CD14-positive monocyte (primary cell): ENCODE measurements at regions not wholly inside any gene's neighbourhood (a gene's known extent, or its start where the extent isn't known, plus 50 kb on each side); places are given as distances from the start of the nearest gene placed in this dataset.

Experiments
- DNase-seq, 3 donors: peaks; one replicate each; pipeline ENCODE4 v3.0.0-alpha.2; 2011 to 2022
- H2AFZ ChIP-seq: 2 replicates; pipeline ENCODE4 v1.6.0; 2012; ENCODE audit warnings: mild to moderate bottlenecking, low read depth, low read length, inconsistent platforms; ENCODE audit not compliant: insufficient read depth, poor library complexity, severe bottlenecking
- H3K27ac ChIP-seq, 2 donors: 1 replicate in 1 of 2; 2 replicates in 1 of 2; pipeline ENCODE4 v1.5.1; 2012 to 2013; ENCODE audit warnings: low read length in 2 of 2, control low read depth in 1 of 2, inconsistent platforms in 1 of 2, low read depth in 1 of 2, mild to moderate bottlenecking in 1 of 2
- H3K27me3 ChIP-seq, 2 donors: one replicate each; pipeline versions ENCODE4 v1.6.0 to v1.6.1; 2011 to 2013; ENCODE audit warnings: low read length in 2 of 2; ENCODE audit not compliant: control insufficient read depth in 2 of 2, insufficient read depth in 2 of 2
- H3K36me3 ChIP-seq, 2 donors: replicated peaks in 1 of 2; 1 replicate in 1 of 2; 2 replicates in 1 of 2; pipeline versions ENCODE4 v1.5.1 to v1.6.1; 2012 to 2013; ENCODE audit warnings: low read length in 2 of 2, control low read depth in 1 of 2, inconsistent platforms in 1 of 2, mild to moderate bottlenecking in 1 of 2; ENCODE audit not compliant: insufficient read depth in 2 of 2, control insufficient read depth in 1 of 2
- H3K4me1 ChIP-seq, 2 donors: 1 replicate in 1 of 2; 2 replicates in 1 of 2; pipeline versions ENCODE4 v1.5.1 to v1.6.1; 2012 to 2013; ENCODE audit warnings: low read length in 2 of 2, control low read depth in 1 of 2, inconsistent platforms in 1 of 2, mild to moderate bottlenecking in 1 of 2, moderate library complexity in 1 of 2; ENCODE audit not compliant: insufficient read depth in 2 of 2, control insufficient read depth in 1 of 2
- H3K4me2 ChIP-seq: replicated peaks from 2 replicates; pipeline ENCODE3; 2012; ENCODE audit warnings: low read length, moderate library complexity, mild to moderate bottlenecking; ENCODE audit not compliant: poor library complexity, severe bottlenecking; ENCODE audit errors: extremely low read depth
- H3K4me3 ChIP-seq, 3 experiments: fragments of 200-600 bp in 1 of 3; sonication (generic) in 1 of 3; replicated peaks in 1 of 3; 1 replicate in 2 of 3; 2 replicates in 1 of 3; pipeline ENCODE4 v1.5.1; 2011 to 2013; ENCODE audit warnings: low read length in 3 of 3, mild to moderate bottlenecking in 3 of 3, control low read depth in 2 of 3, low read depth in 2 of 3, inconsistent platforms in 1 of 3, moderate library complexity in 1 of 3
- H3K79me2 ChIP-seq: 2 replicates; pipeline ENCODE4 v1.6.0; 2012; ENCODE audit warnings: mild to moderate bottlenecking, control low read depth, inconsistent platforms, low read length, moderate library complexity; ENCODE audit not compliant: insufficient read depth
- H3K9ac ChIP-seq: 2 replicates; pipeline ENCODE4 v1.6.0; 2017; ENCODE audit warnings: low read length, mild to moderate bottlenecking; ENCODE audit not compliant: insufficient read depth, poor library complexity, severe bottlenecking
- H3K9me3 ChIP-seq, 2 donors: replicated peaks in 1 of 2; 1 replicate in 1 of 2; 2 replicates in 1 of 2; pipeline versions ENCODE4 v1.5.1 to v1.6.1; 2012 to 2013; ENCODE audit warnings: low read length in 2 of 2, control low read depth in 1 of 2; ENCODE audit not compliant: control insufficient read depth in 1 of 2, insufficient read depth in 1 of 2
- H4K20me1 ChIP-seq: 2 replicates; pipeline ENCODE4 v1.6.0; 2012; ENCODE audit warnings: mild to moderate bottlenecking, low read length, control low read depth, moderate library complexity; ENCODE audit not compliant: insufficient read depth
- H3K27ac Mint-ChIP-seq, 7 donors: one replicate each; pipeline ENCODE4 v1.8.0; 2020; ENCODE audit warnings: mild to moderate bottlenecking in 7 of 7, mixed read lengths in 7 of 7, moderate library complexity in 6 of 7, inconsistent platforms in 2 of 7
- H3K27me3 Mint-ChIP-seq, 3 donors: one replicate each; pipeline ENCODE4 v1.8.0; 2021 to 2022; ENCODE audit warnings: low read depth in 3 of 3, mild to moderate bottlenecking in 3 of 3, mixed read lengths in 3 of 3, moderate library complexity in 3 of 3, inconsistent platforms in 1 of 3
- H3K36me3 Mint-ChIP-seq, 2 donors: one replicate each; pipeline ENCODE4 v1.8.0; 2020; ENCODE audit warnings: mixed read lengths in 2 of 2, inconsistent platforms in 1 of 2, mild to moderate bottlenecking in 1 of 2
- H3K4me1 Mint-ChIP-seq: one replicate; pipeline ENCODE4 v1.8.0; 2020; ENCODE audit warnings: mild to moderate bottlenecking, mixed read lengths
- H3K4me3 Mint-ChIP-seq, 2 donors: one replicate each; pipeline ENCODE4 v1.8.0; 2020; ENCODE audit warnings: mild to moderate bottlenecking in 2 of 2, mixed read lengths in 2 of 2, moderate library complexity in 1 of 2
- H3K9me3 Mint-ChIP-seq, 7 donors: one replicate each; pipeline ENCODE4 v1.8.0; 2020 to 2022; ENCODE audit warnings: mixed read lengths in 7 of 7, mild to moderate bottlenecking in 6 of 7, moderate library complexity in 6 of 7, inconsistent platforms in 2 of 7
- WGBS: methylation state at CpG from one replicate; pipeline ENCODE4 v1.1.5; 2013; ENCODE audit warnings: missing lambda C conversion rate; ENCODE audit not compliant: insufficient coverage; 5-methylcytosine and 5-hydroxymethylcytosine counted together
- intact Hi-C, 2 donors: fragments of 100-400 bp; cut with micrococcal nuclease; formaldehyde crosslinking; loops; one replicate each; pipeline versions ENCODE4 v1.15.0 to v1.15.1; 2023
- TF ChIP-seq, protein P1 (sequence below): fragments of 200-600 bp; IDR thresholded peaks from one replicate; pipeline ENCODE4 v1.8.0; 2022; ENCODE audit warnings: antibody characterized with exemption, mild to moderate bottlenecking

DNA sequence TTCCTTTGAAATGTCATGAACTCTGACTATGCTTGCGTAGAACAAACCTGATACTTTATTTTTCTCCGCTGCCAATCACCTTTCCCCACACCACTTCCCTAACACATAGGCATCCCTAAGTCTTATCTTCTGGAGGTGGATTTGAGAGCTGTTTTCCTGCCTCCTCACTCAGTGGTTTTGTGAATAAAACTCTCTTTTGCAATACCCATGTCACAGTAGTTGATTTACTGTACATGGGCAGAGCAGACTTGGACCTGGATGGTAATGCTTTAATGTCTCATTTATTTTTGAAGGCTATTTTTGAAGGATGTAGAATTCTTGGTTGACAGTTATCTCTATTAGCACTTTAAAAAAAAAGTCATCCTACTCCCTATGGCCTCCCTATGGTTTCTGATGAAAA, 881.8 kb downstream of the SLITRK5 start:
- H3K9ac ChIP-seq, result no peak overlapping the region
- TF ChIP-seq, protein P1, sequence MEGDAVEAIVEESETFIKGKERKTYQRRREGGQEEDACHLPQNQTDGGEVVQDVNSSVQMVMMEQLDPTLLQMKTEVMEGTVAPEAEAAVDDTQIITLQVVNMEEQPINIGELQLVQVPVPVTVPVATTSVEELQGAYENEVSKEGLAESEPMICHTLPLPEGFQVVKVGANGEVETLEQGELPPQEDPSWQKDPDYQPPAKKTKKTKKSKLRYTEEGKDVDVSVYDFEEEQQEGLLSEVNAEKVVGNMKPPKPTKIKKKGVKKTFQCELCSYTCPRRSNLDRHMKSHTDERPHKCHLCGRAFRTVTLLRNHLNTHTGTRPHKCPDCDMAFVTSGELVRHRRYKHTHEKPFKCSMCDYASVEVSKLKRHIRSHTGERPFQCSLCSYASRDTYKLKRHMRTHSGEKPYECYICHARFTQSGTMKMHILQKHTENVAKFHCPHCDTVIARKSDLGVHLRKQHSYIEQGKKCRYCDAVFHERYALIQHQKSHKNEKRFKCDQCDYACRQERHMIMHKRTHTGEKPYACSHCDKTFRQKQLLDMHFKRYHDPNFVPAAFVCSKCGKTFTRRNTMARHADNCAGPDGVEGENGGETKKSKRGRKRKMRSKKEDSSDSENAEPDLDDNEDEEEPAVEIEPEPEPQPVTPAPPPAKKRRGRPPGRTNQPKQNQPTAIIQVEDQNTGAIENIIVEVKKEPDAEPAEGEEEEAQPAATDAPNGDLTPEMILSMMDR, result no peak
- no peaks in the 10 kb centered on the region for H3K27me3 Mint-ChIP-seq
- peaks cover 0 to 3% (median 0%) of the 10 kb centered on the region in 7 donors for H3K9me3 Mint-ChIP-seq
- H3K4me2 ChIP-seq, result no peak overlapping the region
- H3K27ac ChIP-seq, result no peak overlapping the region
- no peaks in the 10 kb centered on the region for H3K79me2 ChIP-seq
- no peak overlapping the region for H3K4me3 ChIP-seq
- H3K4me1 Mint-ChIP-seq, result no peaks in the 10 kb centered on the region
- no CpG with 5 or more reads among the region's 2 CpGs for WGBS
- intact Hi-C loops, result no loop called here
- H4K20me1 ChIP-seq, result no peaks in the 10 kb centered on the region
- H3K27me3 ChIP-seq, result no peaks in the 10 kb centered on the region
- H3K36me3 ChIP-seq, result no peaks in the 10 kb centered on the region
- H3K4me1 ChIP-seq, result no peaks in the 10 kb centered on the region
- no peak overlapping the region for H3K4me3 Mint-ChIP-seq
- H2AFZ ChIP-seq, result no peak overlapping the region
- no peak for DNase-seq
- H3K27ac Mint-ChIP-seq, result no peak overlapping the region
- no peaks in the 10 kb centered on the region for H3K36me3 Mint-ChIP-seq
- no peaks in the 10 kb centered on the region for H3K9me3 ChIP-seq

DNA sequence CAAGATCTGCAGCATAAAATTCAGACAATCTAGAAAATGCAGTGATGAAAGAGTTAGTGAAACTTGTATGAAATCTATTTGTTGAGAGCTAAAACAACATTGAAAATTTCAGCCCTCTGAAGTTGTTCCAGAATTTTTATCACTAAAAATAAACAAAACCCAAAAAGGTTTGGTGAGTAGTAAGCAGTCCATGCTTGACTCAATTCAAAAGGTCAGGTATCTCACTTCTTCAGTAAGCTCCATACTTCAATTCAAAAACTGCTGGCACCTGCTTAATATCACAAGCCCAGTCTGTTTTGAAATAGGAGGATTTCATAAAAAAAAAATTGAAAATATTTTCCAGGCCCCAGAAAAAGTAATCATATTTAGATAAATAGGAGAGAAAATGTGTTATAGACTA, 894.4 kb downstream of the SLITRK5 start:
- Histone ChIP-seq H3K4me2 (no peak overlapping the region), H3K27me3 (no peaks in the 10 kb centered on the region), H2AFZ (no peak overlapping the region), H3K9ac (no peak overlapping the region), H3K9me3 (peaks cover 0 to 5% of the 10 kb centered on the region in 2 donors), H4K20me1 (no peaks in the 10 kb centered on the region), H3K4me1 (no peaks in the 10 kb centered on the region), H3K79me2 (no peaks in the 10 kb centered on the region), H3K27ac (no peak overlapping the region), H3K4me3 (no peak overlapping the region), H3K36me3 (no peaks in the 10 kb centered on the region)
- intact Hi-C loops, result no loop called here
- peaks cover 0 to 3% (median 0%) of the 10 kb centered on the region in 3 donors for H3K27me3 Mint-ChIP-seq
- no peaks in the 10 kb centered on the region for H3K36me3 Mint-ChIP-seq
- H3K9me3 Mint-ChIP-seq, result peaks cover 0 to 5% (median 0%) of the 10 kb centered on the region in 7 donors
- DNase-seq, result no peak
- H3K4me1 Mint-ChIP-seq, result no peaks in the 10 kb centered on the region
- H3K4me3 Mint-ChIP-seq, result no peak overlapping the region
- H3K27ac Mint-ChIP-seq, result no peak overlapping the region
- TF ChIP-seq, protein P1, result no peak
